ENCODE measurements at regions not wholly inside any gene's neighbourhood (a gene's known extent, or its start where the extent isn't known, plus 50 kb on each side); places are given as distances from the start of the nearest gene placed in this dataset.

DNA sequence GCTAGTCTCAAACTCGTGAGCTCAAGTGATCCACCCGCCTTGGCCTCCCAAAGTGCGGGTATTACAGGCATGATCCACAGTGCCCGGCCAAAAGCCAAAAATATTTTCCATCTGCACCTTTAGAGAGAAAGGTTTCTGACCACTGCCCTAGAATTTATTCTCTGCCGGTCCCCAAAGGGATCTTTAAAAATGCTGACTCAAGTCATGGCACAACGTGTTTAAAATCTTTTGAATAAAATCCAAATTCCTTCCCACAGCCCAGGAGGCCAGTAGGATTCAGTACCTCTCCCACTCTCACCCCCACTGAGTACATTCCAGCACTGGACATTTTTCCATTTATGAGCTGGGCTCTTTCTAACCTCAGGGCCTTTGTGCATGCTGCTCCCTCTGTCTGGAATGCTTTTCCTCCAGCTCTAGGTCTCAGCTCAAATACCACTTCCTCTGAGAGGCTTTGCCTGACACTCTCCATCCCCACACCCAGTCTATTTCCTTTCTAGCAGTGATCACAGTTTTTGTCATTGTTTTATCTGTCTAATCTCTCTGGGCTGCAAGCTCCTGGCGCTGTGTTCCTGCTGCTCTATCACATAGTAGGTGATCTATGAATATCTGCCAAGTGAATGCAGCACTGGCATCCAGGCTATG, 502.9 kb downstream of the SHQ1 start:
- DNase-seq (ENCODE audit: low spot score): no peak
- ChIA-PET CTCF (no interaction called here), POLR2A (ENCODE audit: low non-redundant PET) (interaction anchor here (0.5 kb wide), 1 partner anchor 21 kb away, joined by 4 read pairs; no protein-coding TSS in a partner anchor)
- Histone ChIP-seq H3K27me3 (replicated peaks; ENCODE audit: insufficient read depth, low read depth, low read length, poor library complexity) (no peaks in the 10 kb centered on the region), H3K9me3 (ENCODE audit: low read depth, low read length, poor library complexity, severe bottlenecking) (no peaks in the 10 kb centered on the region), H3K27ac (ENCODE audit: low read depth, low read length, poor library complexity, severe bottlenecking) (no peak overlapping the region), H3K36me3 (ENCODE audit: insufficient read depth, low read length, poor library complexity, severe bottlenecking) (no peaks in the 10 kb centered on the region), H3K4me3 (ENCODE audit: low read depth, low read length, poor library complexity, severe bottlenecking) (no peak overlapping the region), H3K4me1 (ENCODE audit: insufficient read depth, low read length, poor library complexity, severe bottlenecking) (no peaks in the 10 kb centered on the region)
- intact Hi-C loops (cut with micrococcal nuclease; ENCODE audit: unreplicated experiment): no loop called here
- TF ChIP-seq, protein P1, sequence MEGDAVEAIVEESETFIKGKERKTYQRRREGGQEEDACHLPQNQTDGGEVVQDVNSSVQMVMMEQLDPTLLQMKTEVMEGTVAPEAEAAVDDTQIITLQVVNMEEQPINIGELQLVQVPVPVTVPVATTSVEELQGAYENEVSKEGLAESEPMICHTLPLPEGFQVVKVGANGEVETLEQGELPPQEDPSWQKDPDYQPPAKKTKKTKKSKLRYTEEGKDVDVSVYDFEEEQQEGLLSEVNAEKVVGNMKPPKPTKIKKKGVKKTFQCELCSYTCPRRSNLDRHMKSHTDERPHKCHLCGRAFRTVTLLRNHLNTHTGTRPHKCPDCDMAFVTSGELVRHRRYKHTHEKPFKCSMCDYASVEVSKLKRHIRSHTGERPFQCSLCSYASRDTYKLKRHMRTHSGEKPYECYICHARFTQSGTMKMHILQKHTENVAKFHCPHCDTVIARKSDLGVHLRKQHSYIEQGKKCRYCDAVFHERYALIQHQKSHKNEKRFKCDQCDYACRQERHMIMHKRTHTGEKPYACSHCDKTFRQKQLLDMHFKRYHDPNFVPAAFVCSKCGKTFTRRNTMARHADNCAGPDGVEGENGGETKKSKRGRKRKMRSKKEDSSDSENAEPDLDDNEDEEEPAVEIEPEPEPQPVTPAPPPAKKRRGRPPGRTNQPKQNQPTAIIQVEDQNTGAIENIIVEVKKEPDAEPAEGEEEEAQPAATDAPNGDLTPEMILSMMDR (conservative IDR thresholded peaks at IDR 0.05; ENCODE audit: low read depth, low read length): no peak
- TF ChIP-seq EZH2 (IDR thresholded peaks at IDR 0.05; ENCODE audit: borderline replicate concordance, low read depth, low read length, poor library complexity, severe bottlenecking): no peak
- BruUV-seq (replicated peaks): no TSS peak

DNA sequence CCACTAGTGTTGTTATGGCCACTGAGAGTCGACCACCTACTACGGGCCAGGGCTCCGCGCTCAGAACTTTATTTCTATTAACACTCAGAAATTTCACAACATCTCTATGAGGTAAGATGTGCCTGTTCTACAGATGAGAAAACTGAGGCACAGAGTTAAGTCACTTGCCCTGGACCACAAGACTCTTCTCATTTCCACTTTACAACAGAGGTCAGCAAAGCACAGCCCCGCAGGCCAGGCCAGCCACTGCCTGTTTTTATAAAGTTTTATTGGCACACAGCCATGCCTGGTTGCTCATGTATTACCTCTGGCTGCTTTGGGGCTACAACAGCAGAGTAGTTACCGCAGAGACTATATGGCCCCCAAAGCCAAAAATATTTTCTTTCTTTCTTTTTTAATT, 503.6 kb downstream of the SHQ1 start:
- no peaks in the 10 kb centered on the region for H3K4me1 ChIP-seq (ENCODE audit: insufficient read depth, low read length, poor library complexity, severe bottlenecking)
- H3K36me3 ChIP-seq (ENCODE audit: insufficient read depth, low read length, poor library complexity, severe bottlenecking): no peaks in the 10 kb centered on the region
- H3K4me3 ChIP-seq (ENCODE audit: low read depth, low read length, poor library complexity, severe bottlenecking): no peak overlapping the region
- no peak overlapping the region for H3K27ac ChIP-seq (ENCODE audit: low read depth, low read length, poor library complexity, severe bottlenecking)
- no peak for DNase-seq (ENCODE audit: low spot score)
- CTCF ChIA-PET: no interaction called here
- no TSS peak for BruUV-seq (replicated peaks)
- H3K9me3 ChIP-seq (ENCODE audit: low read depth, low read length, poor library complexity, severe bottlenecking): no peaks in the 10 kb centered on the region
- H3K27me3 ChIP-seq (replicated peaks; ENCODE audit: insufficient read depth, low read depth, low read length, poor library complexity): no peaks in the 10 kb centered on the region
- POLR2A ChIA-PET (ENCODE audit: low non-redundant PET): no interaction called here
- TF ChIP-seq, protein P1 (conservative IDR thresholded peaks at IDR 0.05; ENCODE audit: low read depth, low read length): no peak
- intact Hi-C loops (cut with micrococcal nuclease; ENCODE audit: unreplicated experiment): no loop called here

DNA sequence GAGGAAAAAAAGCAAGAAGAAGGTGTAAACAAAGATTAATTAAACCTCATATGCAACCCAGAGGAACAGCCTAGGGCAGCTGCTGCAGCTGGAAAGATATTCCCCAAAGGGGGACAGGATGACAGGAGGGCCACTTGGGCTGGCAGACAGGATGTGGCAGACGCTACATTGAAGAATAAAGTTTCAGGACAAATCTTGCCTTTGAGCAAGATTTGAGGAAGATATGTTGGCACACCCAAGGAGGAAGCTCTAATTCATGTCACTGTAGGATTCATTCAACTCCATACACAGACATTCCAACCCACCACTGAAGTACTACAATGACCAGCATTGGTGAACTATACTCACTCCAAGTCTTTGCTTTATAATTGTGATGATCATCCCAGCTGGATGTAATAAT, 504.0 kb downstream of the SHQ1 start:
- ChIA-PET CTCF (no interaction called here), POLR2A (ENCODE audit: low non-redundant PET) (no interaction called here)
- Histone ChIP-seq H3K9me3 (ENCODE audit: low read depth, low read length, poor library complexity, severe bottlenecking) (no peaks in the 10 kb centered on the region), H3K36me3 (ENCODE audit: insufficient read depth, low read length, poor library complexity, severe bottlenecking) (no peaks in the 10 kb centered on the region), H3K4me1 (ENCODE audit: insufficient read depth, low read length, poor library complexity, severe bottlenecking) (no peaks in the 10 kb centered on the region), H3K27ac (ENCODE audit: low read depth, low read length, poor library complexity, severe bottlenecking) (no peak overlapping the region), H3K4me3 (ENCODE audit: low read depth, low read length, poor library complexity, severe bottlenecking) (no peak overlapping the region), H3K27me3 (replicated peaks; ENCODE audit: insufficient read depth, low read depth, low read length, poor library complexity) (no peaks in the 10 kb centered on the region)
- DNase-seq (ENCODE audit: low spot score): no peak
- no TSS peak for BruUV-seq (replicated peaks)
- TF ChIP-seq, protein P1 (conservative IDR thresholded peaks at IDR 0.05; ENCODE audit: low read depth, low read length): no peak
- TF ChIP-seq EZH2 (IDR thresholded peaks at IDR 0.05; ENCODE audit: borderline replicate concordance, low read depth, low read length, poor library complexity, severe bottlenecking): no peak
- intact Hi-C loops (cut with micrococcal nuclease; ENCODE audit: unreplicated experiment): no loop called here
